ELF-1 (cell line): ENCODE measurements at regions not wholly inside any gene's neighbourhood (a gene's known extent, or its start where the extent isn't known, plus 50 kb on each side); places are given as distances from the start of the nearest gene placed in this dataset.

ENCODE experiments used
- DNase-seq: peaks from one replicate; pipeline ENCODE4 v3.0.0-alpha.2; 2016; ENCODE audit warnings: low read depth, low spot score

DNA sequence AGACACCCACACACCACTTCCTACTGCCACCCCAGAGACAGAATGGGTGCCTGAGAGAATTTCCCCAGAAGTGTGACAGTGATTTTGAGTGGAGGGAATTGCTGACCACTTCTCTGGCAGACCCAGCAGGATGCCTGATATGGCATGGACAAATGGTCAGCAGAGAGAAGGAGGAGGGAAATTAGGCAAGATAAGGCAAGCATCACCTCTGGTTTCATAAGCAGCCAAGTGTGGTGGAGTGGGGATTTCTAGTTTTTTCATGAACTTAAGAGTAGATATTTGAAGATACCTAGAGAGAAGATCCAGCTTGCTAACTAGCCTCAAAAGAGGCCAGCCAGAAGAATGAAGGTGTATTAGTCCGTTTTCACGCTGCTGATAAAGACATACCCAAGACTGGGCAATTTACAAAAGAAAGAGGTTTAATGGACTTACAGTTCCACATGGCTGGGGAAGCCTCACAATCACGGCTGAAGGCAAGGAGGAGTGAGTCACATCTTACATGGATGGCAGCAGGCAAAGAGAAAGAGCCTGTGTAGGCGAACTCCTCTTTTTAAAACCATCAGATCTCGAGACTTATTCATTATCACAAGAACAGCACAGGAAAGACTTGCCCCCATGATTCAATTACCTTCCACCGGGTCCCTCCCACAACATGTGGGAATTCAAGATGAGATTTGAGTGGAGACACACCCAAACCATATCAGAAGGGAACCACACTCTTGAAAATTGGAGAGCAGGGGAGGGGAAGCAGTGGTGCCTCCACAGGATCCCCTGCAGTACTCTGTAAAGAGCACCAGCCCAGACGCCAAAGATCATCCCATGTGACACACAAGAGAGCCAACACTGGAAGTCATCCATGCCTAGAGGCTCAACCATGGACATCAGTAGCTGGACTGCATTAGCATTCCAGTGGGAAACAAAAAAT lies 64.2 kb downstream of the RBM43 start:
- no peak for DNase-seq

DNA sequence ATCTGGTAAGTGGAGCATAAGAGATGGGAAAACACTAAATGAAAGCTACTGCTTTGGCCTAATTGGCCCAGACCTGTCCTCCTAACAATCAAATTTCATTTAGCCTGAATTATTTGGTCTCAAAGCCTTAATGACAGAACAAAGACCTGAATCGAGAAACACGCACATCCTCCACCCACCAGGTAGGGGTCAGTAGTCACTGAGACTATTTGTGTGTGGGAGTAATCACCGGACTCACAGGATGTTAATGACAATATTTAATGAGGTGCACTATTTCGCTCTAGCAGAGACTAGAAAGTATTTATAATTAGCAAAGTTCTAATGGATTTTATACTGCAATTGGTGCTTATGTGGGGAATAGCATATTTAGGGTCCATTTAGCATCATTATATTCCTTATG lies 68.1 kb downstream of the RBM43 start:
- DNase-seq, result no peak

DNA sequence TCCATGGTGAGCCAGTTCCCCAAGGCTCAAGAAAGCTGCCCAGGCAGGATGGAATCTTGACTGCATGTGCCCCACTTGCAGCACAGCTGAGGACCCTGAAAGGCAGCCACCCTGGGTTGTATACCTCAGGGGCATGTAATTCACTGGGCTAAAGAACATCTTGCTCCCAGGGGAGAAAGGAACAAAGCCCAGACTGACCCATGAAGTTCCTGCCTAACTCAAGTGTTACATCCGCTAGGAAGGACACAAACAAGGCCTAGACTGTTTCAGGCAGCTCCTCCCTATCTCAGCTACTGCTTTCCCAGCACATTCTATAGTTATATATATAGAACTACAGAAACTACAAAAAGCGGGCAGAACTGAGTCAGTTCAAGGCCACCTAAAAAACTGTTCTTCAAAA lies 69.0 kb downstream of the RBM43 start:
- no peak for DNase-seq

DNA sequence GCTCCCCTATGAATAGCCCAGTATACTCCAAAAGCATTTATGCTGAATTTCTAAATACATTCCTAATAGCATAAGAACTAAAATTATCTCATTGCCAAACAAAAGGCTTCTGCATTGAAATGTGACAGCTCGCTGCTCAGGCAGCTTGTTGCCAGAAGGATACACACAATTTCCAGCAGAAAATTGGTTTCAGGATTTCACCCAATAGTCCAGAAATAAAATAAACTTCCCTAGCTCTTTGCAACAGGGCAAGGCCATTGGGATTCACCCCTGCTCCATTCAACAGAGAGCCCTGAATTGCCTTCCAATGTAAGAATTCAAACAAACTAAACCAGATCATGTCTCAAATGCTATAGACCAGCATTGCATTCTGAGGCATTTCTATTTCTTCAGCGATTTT lies 70.7 kb downstream of the RBM43 start:
- DNase-seq, result no peak

DNA sequence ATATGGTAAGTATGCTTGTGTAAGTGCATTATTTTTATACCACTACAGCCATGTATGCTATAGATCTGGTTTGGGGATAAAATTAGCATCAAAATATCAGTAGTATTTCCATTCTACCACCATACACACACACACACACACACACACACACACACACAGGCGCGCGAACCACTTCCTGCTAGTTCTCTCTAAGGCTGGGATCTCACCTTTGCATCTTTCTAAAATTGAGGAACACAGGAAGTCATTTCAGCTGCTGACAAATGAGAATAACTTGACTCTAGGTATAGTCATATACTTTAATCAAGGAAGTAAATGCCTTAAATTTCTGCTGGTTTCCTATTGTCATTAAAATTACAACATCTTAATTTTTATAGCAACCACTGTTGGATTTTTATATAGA lies 72.5 kb downstream of the RBM43 start:
- no peak for DNase-seq

DNA sequence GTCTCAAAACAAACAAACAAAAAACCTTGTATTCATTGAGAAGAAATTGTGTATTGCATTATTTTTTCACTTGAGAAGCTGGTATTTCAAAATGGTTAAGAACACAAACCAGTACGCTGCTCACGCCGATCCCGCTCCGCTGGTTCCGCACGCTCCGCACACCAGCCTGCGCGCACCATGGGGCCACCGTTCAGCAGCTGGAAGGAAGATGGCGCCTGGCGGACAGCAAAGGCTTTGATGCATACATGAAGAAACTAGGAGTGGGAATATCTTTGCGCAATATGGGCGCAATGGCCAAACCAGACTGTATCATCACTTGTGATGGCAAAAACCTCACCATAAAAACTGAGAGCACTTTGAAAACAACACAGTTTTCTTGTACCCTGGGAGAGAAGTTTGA lies 75.7 kb downstream of the RBM43 start:
- no peak for DNase-seq

DNA sequence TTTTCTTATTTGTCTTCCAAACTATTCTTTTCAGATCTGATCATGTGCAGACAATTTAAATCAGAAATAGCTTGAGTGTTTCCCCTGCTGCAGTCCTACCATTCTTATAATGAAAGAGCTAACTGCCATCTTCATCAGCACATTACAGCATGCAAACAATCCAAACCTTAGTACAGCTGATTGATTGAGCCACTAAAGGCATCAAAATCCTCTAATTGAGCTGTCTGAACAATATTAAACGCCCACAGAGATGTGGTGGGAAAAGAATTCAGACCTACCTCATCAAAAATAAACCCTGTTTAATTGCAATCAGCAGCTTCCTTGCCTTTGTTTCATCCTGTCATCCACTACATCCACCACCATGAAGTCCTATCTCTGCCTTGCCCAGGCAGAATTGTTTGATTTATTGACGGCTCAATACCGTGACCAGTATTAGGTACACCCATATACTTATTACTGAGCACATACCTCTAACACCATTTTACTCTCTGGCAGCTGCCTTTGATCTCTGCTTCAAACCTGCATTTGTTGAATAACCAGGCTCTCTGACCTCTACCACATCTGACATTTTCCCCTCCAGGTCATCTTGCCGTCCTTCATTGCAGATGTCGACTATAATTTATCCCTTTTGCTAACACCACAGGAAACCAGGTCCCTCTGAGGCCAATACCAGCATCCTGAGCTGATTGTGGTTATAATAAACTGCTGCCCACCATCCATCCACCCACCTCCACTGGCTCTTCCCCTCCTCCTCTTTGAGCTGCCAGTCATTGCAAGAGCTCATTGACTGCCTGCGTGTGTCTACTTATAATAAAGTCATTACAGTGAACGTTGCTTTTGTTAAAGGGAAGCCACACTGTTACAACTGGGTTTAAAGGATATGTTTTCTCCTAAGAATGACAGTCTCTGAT lies 78.5 kb downstream of the RBM43 start:
- no peak for DNase-seq

DNA sequence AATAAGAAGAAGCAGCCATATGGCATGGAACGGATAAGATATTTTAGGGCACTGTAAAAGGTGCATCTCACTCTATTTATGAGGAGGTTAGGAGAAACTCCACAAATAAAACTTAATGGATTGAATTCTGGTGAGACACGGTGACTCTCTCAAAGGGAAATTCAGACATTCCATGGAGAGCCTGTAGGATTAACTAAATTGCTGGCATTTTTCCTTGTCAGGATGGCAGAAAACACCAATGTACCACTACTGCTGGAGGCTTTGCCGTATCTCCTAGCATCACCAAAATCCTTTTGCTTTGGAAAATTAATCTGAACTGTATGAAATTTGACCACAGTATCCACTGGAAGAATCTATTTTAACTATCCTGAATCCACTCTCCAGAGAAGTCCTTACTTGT lies 79.3 kb downstream of the RBM43 start:
- DNase-seq, result no peak

DNA sequence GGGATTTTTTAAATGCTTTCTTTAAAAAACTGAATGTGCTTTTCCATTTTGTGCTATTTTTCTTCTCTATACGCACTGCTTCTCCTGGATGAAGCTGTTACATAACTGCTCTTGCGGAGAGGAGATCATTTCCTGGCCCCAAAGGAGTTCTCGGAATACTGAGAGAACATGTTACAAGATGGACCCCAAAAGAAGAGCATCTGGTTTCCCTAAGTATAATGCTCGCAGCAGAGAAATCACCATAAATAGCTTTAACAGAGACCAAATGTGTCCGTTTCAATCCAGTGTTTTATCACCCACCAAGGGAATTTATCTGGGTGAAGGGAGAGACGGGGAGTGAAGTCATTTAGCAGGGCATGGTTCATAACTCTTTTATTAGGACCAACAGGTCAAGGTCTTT lies 80.1 kb downstream of the RBM43 start:
- no peak for DNase-seq

DNA sequence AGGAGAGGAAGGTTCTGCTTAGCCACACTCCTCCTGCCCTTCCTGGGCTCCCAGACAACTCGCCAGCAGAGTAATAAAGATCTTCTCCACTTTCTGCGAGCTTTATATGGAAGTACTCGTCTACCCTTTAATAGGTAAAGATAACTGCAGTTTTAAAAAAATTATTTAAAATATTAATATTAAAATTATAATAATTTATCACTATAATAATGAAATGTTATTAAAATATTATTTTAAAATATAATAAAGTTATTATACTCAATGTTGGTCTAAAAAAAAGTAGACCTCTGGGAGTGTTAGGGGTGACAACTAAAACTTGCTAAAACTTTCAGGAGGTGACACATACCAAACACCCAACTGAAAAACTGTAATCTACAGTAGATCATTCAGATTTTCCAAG lies 81.5 kb downstream of the RBM43 start:
- DNase-seq, result no peak

DNA sequence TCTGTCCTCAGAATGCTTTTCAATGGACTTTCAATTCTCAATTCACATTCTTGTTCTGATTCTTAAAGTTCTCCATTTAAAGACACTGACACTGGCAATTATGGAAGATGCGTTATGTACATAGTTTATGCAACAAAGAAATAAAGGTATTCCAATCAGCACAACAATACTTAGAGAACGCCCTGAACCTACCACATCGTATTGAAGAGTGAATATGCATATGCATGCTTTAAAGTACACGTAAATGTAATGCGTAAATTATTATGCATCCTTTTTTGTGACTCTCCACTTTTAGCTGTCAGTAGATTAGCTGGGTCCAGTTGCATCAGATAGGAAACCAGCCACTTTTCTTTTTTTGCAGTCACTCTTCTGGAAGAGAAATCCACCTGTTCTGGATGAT lies 83.5 kb downstream of the RBM43 start:
- DNase-seq, result no peak

DNA sequence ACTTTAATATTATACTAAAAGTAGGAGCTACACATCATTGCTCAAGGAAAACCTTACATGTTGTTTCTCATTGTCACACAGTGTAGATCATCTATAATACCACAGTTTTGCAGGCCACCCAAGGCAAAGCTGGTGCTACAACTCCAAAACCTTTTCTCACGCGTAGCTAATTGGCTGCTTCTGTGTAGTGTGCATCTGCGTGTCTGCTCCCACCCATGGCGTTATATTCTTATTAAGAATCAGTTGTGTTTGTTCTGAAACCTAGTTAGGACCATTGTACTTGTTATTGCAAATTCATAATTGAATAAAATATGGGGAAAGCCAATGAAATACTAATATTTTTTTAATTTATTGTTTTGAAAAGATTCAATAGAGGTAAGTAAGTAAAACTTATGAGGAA lies 83.9 kb downstream of the RBM43 start:
- DNase-seq, result no peak

DNA sequence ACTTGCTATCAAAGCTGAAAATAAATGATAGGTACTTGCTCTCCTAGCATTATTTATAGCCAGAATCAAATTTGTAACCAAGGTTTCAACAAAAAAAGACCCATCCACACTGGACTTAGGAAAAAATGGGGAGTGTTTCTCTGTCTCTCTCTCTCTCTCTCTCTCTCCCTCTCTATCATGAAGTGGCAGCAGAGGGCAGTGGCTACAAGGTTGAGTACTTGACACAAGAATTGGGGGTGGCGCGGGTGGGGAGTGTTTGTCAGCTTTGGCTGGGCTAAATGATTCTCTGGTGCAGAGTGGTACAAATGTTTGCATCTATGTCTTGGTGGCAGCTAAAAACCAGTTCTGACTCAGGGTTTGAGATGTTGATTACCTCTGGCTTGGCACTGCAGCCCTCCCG lies 85.0 kb downstream of the RBM43 start:
- no peak for DNase-seq

DNA sequence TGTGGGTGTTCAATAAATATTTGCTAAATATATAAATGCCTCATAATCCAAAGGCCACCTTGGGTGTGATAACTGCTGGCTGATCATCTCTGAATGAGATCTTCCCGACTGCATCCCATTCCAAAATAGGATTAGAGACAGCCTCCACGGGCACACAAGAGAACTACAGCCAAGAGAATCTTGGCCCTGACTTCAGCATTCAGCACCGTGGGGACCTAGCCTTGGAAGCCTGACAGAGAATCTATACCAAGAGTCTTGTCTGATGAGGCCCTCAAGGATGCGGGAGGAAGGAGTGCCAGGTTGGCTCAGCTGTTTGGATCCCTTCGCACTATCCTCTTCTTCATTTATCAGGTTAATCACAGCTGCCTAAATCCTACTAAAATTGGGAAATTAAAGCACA lies 85.8 kb downstream of the RBM43 start:
- no peak for DNase-seq

DNA sequence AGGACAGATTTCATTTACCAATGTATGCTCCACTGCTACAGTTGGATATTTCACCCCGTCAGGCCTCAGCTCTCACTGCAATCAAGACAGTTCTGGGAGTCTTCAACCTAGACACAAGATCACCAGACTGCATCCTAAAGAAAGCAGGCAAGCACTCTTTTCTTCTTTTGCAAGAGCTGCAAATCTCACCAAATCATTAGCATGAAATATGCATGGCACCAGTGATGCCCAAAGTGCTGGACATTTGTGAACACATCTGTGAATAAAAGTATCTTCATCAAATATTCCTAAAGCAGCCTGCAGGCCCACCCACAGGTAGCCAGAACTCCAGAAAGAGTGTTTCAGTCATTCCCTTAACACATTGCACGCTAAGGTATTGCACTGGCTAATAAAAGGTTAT lies 87.5 kb downstream of the RBM43 start:
- DNase-seq, result no peak

DNA sequence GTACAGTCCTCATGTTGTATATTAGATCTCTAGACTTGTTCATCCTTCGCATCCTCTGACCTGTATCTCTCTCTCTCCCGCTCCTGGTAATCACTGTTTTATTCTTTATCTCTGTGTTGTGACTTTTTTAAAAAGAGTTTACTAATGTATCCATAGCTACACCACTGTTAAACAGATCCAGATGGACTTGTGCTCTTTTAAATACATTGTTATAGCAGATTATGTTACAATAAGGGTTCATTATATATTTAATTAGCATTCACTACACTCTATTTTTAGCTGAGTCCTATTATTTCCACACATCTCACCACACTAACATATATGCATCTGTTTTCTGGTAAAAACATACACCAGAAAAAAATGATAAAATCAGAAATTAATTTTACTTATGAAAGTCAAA lies 90.5 kb downstream of the RBM43 start:
- DNase-seq, result no peak

DNA sequence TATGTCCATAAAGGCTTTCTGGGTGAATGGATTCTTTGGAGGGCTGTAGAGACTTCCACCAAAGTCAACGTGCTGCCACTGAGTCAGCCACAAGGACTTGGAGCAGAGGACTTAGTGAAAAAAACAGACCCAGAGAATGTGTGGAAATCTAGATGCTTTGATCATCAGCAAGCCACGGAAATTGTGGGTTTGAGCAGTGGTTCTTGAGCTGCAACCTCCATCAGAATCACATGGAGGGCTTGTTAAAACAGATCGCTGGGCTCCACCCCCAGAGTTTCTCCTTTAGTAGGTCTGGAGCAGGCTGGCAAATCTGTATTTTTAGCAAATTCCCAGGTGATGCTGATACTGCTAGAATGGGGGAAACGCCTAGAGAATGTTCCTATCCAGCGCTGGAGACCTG lies 95.3 kb downstream of the RBM43 start:
- DNase-seq, result no peak

DNA sequence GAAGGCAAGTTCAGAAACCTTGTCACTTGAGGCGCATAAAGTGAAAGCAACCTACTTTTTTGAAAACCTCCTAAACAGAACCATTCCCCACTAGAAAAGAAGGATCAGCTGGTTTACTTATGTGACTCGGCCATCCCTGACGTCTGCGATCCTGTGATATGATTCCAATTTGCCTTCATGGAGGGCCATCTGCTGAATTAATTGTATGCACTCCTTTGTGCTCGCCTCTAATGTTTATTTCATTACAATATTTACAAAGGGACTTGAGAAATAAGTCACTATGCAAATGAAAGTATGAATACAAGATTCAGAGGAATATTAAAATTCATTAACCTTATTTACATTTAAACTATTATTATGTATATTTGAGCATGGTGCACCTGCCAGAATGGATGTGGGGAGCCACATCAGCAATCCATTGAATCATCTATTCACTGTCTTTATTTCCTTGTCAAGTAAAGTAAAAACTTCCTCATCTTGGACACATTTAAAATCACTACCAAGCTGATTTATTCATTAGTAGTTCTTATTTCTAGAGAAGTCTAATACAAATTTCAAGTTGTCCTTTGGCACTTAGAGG lies 96.5 kb downstream of the RBM43 start:
- DNase-seq, result no peak

DNA sequence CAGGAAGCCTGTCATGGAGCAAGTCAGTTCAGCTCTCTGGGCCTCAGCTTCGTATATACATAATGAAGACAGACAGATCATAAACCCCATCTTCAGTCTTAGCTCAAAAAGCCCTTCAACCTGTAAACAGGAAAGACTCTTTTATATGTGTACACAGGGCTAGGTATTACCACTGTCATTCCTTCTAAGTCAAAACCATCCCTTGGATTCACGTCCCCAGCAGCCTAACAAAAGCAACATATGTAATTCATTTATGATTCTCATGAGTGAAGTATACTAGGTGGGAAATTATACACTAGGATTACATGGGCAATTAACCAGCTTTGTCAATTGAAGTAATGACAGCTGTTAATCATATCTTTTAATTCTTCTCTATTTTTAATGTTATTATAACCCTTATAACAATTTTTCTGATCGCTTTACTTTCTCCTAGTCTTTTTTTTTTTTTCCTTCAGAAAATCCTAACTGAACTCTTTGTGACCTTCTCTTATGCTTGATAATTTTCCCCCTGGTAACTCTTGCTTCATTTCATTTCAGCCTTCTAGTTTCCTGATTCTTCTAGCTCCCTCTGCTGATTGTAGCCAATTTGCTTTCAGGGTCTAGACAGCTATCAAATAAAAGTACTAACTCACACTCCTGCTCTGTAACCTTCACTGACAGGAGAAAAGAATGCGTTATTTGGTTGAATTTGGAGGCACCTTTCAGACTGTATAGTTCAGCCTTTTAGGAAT lies 99.7 kb downstream of the RBM43 start:
- no peak for DNase-seq

DNA sequence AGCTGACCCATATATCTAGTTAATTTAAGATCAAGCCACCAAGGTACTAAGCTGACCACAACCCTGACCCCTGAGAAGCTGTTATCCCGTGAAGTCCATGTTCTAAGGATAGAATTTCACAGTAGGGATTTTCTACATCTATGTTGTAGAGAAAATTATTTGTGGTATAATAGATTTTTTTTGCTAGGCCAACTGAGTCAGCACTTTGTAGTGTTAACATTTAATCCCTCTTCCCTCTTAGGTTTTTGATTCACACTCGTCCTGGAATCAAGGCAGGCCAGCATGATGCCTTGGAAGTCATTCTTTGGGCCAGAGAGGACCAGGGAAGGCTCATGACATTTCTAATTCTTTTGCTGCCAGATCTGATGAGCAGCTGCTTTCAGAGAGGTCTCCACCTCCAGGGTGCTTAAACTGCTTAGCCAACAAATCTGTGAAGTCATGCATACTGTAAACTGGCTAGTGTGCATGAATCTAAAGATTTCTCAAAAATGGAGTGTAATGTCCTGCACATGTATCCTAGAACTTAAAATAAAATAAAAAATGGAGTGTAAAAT lies 102.5 kb downstream of the RBM43 start:
- no peak for DNase-seq

DNA sequence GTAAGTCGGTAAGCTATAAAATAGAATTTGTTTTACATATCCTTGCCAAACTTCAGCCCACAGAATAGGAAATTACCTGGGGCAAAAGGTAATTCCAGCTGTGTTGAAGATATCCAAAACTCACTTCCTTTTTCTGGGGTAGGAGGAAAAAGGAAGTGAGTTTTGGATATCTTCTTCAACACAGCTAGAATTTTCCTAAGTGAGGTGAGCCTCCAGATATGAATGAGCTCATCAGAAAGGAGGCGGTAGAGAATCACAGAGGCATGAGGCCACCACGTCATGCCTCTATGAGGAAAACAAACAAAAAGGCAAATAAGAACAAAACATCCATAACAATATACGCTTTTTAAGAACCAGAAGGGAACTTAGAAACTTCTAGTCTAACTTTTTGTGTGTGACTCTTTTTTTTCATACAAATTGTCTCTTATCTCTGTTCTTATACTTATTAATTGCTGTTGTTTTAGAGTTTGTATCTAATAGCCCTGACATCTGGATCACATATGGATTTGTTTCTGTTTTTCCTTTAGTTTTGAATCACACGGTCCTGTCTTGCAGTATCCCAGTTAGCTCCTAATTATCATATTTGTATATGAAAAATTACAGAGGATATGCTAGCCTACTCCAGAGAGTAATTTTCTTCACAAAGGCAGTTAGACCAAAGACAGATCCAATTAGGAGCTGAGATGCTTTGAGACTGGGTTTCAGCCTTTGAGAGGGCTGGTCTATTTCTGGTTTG lies 104.5 kb downstream of the RBM43 start:
- no peak for DNase-seq
